ENCODE measurements at regions not wholly inside any gene's neighbourhood (a gene's known extent, or its start where the extent isn't known, plus 50 kb on each side); places are given as distances from the start of the nearest gene placed in this dataset.
A peak's percentile ranks its signal among the peaks of the same experiment; 100 is the strongest.

- DNase-seq: no peak
These were observed 904.8 kb upstream of the TMEM132C start for GRCh38 chr12:127362121-127362520.

- no peak for DNase-seq
These were observed 903.6 kb upstream of the TMEM132C start for GRCh38 chr12:127363392-127363791.

GRCh38 chr12:127373559-127373958 is 893.4 kb upstream of the TMEM132C start:
- DNase-seq: no peak

GRCh38 chr12:127374447-127374846 is 892.5 kb upstream of the TMEM132C start:
- DNase-seq: no peak

- peak; percentile 4 for DNase-seq
These were observed 885.8 kb upstream of the TMEM132C start for GRCh38 chr12:127381043-127381668.

GRCh38 chr12:127381681-127382080 is 885.3 kb upstream of the TMEM132C start:
- DNase-seq: no peak

GRCh38 chr12:127383281-127383680 is 883.7 kb upstream of the TMEM132C start:
- DNase-seq: no peak

GRCh38 chr12:127386723-127387122 is 880.2 kb upstream of the TMEM132C start:
- DNase-seq: no peak

- DNase-seq: no peak
These were observed 878.0 kb upstream of the TMEM132C start for GRCh38 chr12:127388985-127389384.

GRCh38 chr12:127389923-127390322 is 877.0 kb upstream of the TMEM132C start:
- DNase-seq: no peak

- no peak for DNase-seq
These were observed 873.5 kb upstream of the TMEM132C start for GRCh38 chr12:127393465-127393864.

- no peak for DNase-seq
These were observed 873.1 kb upstream of the TMEM132C start for GRCh38 chr12:127393896-127394295.

- no peak for DNase-seq
These were observed 870.2 kb upstream of the TMEM132C start for GRCh38 chr12:127396734-127397133.

GRCh38 chr12:127398016-127398710 is 868.8 kb upstream of the TMEM132C start:
- no peak for DNase-seq

GRCh38 chr12:127399451-127399850 is 867.5 kb upstream of the TMEM132C start:
- DNase-seq: no peak

- DNase-seq: no peak
These were observed 866.7 kb upstream of the TMEM132C start for GRCh38 chr12:127400221-127400620.

GRCh38 chr12:127401005-127401404 is 866.0 kb upstream of the TMEM132C start:
- DNase-seq: no peak

GRCh38 chr12:127401536-127401935 is 865.4 kb upstream of the TMEM132C start:
- no peak for DNase-seq

GRCh38 chr12:127411166-127411915 is 855.6 kb upstream of the TMEM132C start:
- DNase-seq: no peak

- no peak for DNase-seq
These were observed 855.0 kb upstream of the TMEM132C start for GRCh38 chr12:127411981-127412380.

GRCh38 chr12:127412866-127413265 is 854.1 kb upstream of the TMEM132C start:
- no peak for DNase-seq

GRCh38 chr12:127414186-127414585 is 852.8 kb upstream of the TMEM132C start:
- no peak for DNase-seq

GRCh38 chr12:127414636-127415035 is 852.3 kb upstream of the TMEM132C start:
- DNase-seq: no peak

- DNase-seq: no peak
These were observed 850.2 kb upstream of the TMEM132C start for GRCh38 chr12:127416796-127417195.
